ENCODE measurements at regions not wholly inside any gene's neighbourhood (a gene's known extent, or its start where the extent isn't known, plus 50 kb on each side); places are given as distances from the start of the nearest gene placed in this dataset.

- TF ChIP-seq POLR2AphosphoS5 (IDR thresholded peaks at IDR 0.05; ENCODE audit: low read depth, low read length) (no peak), PAX5 (IDR thresholded peaks at IDR 0.05; ENCODE audit: insufficient read depth, low read length, severe bottlenecking) (no peak), TAF1 (IDR thresholded peaks at IDR 0.05; ENCODE audit: low read depth, low read length) (no peak)
Measured at GRCh38 chr14:38752750-38753149, 350.3 kb downstream of the SEC23A start.

Data from GM12891 (cell line).